GM19395 (cell line): ENCODE measurements at regions not wholly inside any gene's neighbourhood (a gene's known extent, or its start where the extent isn't known, plus 50 kb on each side); places are given as distances from the start of the nearest gene placed in this dataset.

Source experiments
- ATAC-seq: cut with Tn5 transposase; IDR thresholded peaks from one replicate; pipeline ENCODE4 v1.9.1; 2021; ENCODE audit warnings: mild to moderate bottlenecking, moderate library complexity; ENCODE audit not compliant: unreplicated experiment

DNA sequence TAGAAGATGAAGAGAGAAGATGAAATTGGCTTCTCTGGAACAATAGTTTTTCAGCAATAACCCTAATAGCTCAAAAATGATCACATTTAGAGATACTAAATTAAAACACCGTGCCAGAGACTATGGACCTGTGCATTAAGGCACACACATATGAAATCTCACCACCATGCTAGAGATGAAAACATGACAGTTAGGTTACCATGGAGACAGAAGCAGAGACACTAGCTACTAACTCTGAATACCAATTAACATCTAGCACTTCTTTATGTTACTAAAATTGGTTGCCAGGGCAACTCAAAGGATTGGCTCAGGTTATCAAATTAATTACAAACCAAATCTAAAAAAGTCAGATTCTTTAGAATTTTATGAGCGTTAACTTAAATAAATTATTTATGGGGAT, 337.7 kb downstream of the PLK2 start:
- ATAC-seq: no peak

DNA sequence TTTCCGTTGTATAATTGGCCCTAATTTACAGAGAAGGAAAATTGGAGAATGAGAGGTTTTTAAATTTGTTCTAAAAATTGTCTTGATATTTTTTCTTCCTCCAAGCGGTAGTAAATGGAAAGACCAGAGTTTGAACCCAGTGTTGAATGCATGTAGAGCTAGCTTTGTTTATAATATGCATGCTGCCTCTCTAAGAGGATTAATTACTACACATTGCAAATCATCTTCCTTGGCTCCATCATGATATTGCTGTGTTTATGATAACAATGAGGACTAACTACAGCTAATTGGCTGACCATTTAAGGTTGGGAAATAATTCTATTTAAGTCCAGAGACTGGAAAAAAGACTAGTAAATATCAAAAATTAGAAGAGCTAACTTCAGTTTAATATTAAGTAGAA, 338.5 kb downstream of the PLK2 start:
- no peak for ATAC-seq

DNA sequence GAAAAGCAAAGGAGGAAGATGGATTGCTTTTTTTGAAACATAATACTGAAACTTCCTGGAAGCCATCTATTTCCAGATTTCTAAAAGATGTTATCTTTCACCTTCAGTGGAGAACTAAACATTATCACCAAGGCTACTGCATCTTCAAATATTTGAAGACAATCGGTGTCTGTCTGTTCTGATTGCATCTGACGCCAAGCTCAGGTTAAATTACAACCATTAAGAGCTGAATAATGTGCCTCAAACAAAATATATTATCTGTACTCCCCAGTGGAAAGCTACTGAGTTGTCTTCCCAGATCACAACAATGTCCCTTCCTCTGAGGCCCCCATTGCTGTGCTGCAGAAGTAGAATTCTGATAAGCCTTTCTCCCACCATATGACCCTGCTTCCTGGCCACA, 342.3 kb downstream of the PLK2 start:
- ATAC-seq: no peak

DNA sequence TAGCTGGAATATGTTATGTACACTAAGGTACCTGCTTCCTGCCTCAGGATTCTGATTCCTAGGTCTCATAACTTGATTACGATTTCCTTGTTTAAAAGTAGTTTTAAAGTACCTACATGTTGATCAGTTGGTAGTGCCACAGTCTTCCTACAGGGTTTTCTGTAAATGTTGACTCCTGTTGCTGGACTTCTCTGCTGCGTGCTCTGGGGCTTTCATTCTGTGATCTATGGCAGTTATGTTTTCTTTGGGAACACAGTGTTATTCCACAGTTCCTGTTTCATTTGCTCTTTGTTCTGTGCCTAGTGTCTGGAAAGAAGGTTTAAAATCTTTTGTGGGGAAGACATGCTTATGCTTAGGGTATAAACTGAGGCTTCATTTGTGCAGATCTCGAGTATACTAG, 343.5 kb downstream of the PLK2 start:
- ATAC-seq: no peak

DNA sequence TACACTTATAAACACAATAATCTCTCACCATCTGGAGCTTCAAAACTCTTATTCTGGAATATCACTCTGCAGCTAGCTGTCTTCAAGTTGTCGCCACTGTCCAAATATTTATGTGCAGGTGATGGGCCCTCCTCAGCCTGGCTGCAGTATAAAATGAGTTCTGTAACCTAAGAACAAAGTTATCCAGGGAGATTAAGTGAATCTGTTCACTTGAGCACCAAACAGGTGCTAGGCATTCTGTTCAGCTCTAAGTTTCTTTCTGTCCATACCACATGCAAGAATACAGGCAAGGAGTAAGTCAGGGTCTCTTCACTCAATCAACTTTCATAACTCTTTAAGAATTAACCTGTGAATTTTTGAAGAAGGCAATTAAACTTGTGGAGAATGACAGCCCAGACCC, 344.1 kb downstream of the PLK2 start:
- ATAC-seq: no peak

DNA sequence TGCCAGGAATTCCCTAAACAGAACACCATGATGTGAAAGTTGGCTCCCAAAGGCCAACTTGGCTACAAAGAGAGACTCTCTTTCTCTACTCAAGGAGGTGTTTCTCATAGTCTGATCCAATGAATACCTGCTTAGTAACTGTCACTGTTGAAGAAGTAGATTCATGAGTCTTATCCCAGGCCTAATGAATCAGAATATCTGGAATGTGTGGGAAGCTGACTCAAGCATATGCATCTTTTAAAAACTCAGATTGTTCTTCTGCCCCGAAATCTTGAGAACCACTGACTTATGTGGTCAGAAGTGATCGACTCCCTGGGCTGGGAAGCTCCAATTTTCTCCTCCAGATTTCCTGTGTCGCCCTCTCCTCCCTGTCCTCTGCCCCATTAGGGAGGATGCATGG, 345.6 kb downstream of the PLK2 start:
- ATAC-seq: no peak

DNA sequence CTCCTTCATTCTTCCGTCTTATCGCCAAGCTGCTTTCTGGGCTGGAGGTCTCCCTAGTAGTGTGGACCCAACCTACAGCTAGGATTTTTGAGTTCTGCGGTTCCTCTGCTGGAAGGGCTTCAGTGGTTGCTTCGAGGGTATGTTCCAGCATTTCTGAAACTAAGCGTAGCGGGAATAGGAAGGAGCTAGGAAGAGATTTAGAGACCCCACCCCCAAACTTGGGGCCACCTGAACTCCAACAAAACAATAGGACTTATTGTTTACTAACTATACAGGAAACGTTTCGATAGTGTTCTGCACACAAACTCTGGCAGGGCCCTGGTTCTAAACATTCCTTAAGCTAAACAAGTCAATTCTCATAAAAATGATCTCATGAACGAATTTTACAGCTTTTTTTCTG, 346.7 kb downstream of the PLK2 start:
- ATAC-seq: no peak

DNA sequence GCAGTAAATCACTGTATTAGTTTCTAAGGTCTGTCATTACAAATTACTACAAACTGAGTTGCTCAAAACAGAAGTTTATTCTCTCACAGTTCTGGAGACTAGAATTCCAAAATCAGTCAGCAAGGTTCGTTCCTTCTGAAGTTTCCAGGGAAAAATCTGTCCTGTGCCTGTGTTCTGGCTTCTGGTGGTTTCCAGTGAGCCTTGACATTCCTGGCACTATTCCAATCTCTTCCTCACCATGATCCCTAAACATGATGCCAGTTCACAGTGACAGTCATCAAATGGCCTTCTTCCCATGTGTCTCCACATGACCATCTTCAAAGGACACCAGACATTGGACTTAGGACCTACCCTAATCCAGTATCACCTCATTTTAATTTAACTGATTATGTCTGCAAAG, 351.4 kb downstream of the PLK2 start:
- no peak for ATAC-seq

DNA sequence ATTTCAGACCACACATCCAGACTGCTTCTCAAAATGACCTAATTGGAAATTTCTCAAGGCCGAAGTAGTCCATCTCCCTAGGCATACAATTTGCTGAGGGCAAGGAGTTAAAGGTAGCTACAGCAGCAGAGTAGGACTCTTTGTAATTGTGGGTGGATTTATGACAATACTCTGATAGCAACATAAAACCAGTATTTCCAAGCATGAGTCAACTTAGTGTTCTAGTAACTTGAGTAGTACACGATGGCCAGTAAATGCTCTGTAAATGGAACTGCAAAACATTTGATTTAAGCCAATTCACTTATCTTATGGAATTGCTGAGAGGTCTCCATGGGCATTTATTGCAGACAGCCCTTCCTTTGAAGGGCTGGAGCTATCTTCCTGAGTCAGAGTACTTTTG, 352.2 kb downstream of the PLK2 start:
- ATAC-seq: no peak

DNA sequence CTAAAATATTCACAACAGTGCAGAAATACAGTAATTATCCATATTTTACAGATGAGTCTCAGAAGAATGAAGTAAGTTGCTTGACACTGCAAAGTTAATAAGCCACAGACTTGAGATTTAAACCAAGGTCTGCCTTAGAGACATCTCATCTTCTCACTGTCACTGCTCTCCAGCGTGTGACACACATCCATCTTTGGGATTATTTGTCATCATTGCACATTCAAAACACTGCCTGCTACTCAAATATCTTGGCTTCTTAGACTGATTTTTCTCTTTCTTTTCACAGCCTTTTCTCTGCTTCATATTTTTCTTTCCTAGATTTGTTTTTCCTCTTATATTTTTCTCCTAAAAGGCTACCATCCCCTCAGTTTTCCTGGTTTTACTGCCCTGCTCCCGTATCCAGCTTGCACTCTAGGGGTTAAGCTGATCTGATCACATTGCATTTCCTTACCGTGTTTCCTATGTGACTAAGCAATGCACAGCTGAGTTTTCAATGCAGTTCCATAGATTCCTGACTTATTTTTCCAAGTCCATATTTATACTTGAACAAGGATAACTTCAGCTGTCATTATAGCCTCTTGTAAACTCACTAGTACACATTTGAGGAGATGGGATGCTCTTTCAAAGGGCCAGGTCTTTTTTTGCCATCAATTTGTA, 353.0 kb downstream of the PLK2 start:
- ATAC-seq: no peak

DNA sequence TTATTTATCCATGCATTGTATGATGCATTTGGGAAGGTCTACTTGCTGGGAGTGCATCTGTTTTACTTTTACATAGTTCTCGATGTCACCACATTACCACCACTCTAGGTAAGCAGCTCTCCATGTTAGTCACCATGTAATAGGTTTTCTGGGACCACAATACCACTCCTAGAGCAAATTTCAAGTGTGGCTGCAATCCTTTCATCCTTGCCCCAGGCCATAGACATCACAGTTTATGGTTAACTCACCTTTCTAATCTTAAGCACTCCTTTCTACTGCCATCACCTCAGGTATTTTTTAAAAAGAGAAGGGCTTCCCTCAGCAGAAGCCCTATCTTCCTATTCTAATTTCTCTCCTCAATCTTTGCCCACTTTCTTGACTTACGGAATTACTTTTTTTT, 354.1 kb downstream of the PLK2 start:
- ATAC-seq: no peak

DNA sequence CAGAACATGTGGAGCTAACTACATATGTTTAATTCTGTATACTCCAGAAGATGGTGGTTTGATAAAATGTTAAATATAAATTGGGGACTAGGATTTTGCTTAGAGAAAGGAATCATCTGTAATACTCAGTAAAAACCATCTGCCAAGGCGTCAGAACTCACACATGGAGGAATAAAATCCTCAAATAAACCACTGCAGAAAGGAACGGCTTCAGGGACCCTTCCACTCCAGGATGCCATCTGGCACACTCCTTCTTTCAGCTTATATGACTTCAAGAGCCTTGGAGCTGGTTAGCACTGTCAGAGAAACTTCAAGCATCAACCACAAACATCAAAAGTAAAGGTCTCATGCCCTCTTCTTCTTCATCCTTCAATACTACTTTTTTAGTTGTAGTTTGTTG, 360.6 kb downstream of the PLK2 start:
- ATAC-seq: no peak

DNA sequence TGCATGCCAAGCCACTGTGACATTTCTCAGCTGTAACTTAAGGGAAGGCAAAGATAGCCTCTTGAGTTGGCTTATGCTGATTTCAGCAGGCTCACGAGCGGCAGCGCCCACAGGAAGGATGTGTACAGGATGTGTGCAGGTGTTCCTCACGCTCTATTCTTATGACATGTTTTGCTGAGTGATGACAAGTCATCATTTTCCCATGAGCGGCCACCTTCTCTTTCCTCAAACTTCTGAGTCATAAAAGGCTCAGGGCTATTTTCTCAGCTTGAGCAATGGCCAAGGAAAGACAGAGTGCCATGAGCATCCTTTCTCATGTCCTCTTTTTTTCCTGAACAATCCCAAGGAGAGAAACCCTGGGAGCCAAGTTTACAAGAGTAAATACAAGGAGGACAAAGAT, 365.9 kb downstream of the PLK2 start:
- ATAC-seq: no peak

DNA sequence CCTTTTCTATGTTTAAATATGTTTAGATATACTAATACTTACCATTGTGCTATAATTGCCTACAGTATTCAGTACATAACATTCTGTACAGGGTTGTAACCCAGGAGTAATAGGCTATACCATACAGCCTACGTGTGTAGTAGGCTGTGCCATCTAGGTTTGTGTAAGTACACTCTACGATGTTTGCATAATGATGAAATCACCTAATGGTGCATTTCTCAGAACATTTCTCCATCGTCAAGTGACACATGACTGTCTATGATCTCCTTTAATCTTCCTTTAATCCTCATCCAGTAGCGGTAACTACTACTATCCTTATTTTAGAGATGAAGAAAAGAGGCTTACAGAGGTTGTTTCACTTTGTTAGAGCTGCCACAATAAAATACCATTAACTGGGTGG, 369.2 kb downstream of the PLK2 start:
- no peak for ATAC-seq

DNA sequence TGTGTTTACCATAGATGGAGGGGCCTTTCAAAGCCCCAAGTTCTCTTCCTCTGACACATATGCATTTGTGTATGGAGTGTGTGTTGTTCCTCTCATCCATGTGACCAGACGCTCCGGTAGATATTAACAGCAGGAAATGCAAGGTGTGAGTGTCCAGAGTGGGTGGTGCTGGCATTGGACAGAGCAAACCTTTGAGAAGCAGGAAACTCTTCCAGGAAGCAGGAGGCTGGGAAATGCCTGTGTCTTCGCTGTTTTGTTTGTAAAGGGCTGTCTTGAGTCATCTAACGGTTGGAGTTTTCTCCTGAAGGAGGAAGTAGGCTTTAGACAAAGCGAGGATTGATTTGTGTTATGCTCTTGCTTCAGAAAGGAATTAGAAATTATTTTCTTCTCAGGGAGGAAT, 370.9 kb downstream of the PLK2 start:
- ATAC-seq: no peak

DNA sequence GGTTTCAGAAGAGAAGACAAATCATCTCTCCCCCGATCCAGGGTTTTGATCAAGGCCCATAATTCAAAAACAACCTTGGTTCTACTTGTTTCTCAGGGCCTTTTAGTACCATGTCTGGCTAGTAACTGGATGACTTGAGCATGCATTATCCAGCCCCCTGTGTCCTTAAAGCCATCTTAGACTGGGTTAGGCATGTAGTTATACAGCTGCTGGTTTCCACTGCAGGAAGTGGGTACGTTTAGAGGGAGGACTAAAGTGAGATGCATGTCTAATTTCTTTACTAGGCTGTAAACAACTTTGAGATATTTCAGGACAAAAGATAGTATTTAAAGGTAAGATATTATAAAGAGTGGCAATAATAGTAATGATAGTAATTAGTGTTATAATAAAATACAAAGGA, 372.0 kb downstream of the PLK2 start:
- ATAC-seq: no peak

DNA sequence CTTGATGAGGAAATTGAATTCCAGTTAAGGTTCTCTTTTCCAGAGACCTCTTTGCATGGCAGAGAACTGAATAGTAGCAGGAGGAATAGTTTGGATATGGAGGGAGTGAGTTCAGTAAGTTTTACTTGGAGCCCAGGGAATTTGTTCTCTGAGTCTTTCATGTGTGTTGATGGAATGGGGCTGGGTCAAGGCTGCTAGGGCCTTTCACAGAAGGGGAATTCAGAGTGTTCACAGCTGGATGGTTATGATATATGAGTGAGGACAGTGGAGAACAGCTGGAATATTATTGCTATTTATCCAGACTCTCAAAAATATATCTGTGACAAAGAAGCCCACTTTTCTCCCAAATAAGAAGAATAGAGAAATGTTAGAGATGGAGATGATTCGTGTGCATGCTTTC, 372.8 kb downstream of the PLK2 start:
- ATAC-seq: no peak

DNA sequence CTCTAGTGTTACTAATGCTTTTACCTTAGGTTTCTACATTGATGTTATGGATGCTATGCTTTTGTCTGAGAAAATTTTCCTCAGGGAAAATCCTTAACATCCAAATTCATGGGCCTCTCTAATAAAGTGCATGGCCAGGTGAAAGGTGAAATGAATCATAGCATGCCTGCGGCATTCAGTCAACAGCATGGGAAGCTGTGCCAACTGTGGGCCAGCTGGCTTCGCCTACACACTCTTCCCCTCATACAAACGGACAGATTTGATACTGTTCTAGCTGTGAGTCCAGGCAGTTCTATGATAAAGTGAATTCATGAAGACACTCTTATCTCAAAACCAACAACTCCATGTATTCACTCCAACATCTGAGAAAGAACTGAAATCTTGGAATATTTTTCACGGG, 374.1 kb downstream of the PLK2 start:
- ATAC-seq: no peak

DNA sequence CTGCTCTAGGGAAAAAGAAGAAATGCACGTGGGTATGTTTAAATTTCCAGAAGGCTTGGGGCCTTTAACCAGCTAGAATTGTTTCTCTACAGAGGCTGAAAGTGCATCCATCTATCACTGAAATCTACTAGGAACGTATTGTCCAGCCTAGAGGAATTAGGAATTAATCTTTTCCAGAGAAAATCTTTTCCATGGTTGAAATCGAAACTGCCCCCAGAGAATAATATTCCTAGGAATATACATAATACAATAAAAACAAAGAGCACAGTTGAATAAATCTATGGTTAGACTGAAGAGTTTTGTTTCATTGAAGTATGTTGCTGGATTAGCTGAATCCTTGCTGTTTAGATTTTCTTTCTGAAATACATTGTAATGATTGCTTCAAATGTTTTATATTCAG, 378.5 kb downstream of the PLK2 start:
- no peak for ATAC-seq

DNA sequence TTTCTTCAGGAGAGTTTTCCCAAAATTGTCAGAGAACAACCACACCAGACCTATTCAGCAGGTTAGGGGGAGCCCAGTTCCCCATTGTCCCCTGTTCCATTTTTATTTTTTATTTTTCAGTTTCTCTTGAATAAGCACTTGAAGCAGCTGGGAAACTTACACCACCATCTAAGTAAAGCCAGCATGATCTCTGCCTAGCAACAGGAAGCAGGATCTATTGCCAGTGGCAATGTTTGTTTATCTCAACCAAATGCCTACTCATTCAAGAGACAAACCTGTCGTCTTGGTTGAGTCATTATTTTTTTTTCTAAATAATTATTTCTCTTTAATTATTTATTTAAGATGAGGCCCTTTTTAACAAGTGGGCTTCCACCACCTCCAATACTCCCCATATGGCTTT, 379.3 kb downstream of the PLK2 start:
- no peak for ATAC-seq

DNA sequence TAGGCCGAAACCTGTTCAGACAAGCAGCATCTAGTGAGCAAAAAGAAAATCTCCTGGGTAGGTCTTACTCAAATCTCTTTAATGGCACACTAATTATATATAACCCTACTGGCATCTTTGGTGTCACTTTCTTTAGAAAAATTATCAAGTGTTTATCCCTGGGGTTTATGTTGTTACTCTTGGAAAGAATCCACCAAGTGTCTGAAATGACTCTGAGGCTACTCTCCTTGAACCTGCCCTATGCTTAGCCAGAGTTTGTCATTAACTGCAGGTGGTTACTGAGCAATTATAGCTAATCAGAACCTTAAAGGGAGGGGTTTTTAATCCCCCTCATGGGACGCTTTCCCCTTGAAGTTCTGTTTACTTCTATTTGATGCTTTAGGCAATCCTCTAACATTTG, 381.9 kb downstream of the PLK2 start:
- ATAC-seq: no peak

DNA sequence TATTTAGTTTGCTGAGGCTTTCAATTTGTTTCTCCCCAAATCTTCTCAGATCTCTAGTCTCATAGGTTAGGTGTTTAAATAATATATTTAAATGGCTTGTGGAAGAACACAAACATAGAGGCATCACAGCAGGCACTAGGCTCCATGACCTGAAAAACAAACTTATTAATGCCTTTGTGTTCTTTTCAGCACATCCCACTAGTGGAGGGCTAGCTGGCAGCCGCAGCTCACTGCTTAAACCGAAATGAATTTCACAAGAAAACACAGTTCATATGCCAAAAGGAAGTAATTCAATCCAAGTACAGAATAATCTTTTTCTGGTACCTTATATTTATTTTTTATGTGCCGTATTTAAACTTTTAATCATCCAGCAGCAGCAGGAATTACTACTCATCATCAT, 382.5 kb downstream of the PLK2 start:
- no peak for ATAC-seq

DNA sequence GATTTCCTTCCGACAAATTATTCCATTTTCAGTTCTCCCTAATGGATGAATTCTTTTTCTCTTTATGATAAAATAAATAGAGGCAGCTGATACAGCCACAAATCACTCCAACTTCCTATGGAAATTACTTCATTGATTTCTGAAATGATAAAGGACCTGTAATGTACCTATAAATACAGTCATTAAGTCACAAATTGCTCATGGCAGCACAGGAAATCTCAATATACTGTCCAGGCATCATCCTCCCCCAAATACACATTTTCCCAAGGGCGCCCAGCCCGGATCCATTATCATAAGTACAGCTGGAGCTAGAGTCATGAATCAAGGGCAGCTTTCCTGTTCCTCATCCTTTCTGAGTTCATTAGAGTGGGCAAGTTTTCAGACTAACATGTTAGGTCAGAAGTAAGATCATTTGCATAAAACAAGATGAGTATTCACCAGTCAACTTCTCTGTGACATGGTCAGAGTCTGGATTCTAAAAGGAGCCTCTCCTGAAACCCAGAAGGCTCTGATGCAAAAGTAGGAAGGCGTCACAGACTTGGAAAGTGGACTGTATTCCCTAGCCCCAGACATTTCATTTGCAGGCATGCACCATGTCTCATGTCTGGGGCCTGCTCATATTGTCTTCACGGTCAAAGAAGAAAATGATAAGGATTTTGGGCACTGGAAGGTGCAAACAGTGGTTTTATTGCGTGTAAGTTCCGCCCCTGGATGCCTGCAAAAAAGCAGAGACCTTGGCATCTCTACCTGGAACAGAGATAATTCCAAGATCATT, 383.2 kb downstream of the PLK2 start:
- ATAC-seq: no peak
